ENCODE measurements at regions not wholly inside any gene's neighbourhood (a gene's known extent, or its start where the extent isn't known, plus 50 kb on each side); places are given as distances from the start of the nearest gene placed in this dataset.

GRCh38 chr18:46372670-46373069, 268.5 kb downstream of the HAUS1 start:
- no peak overlapping the region for H3K27ac Mint-ChIP-seq (ENCODE audit: low read depth, unreplicated experiment)
- ChIA-PET CTCF (interaction anchor here (0.7 kb wide), 1 partner anchor 60 kb away, joined by 3 read pairs; no protein-coding TSS in a partner anchor), POLR2A (interaction anchor here (1.0 kb wide), 1 partner anchor 13 kb away, joined by 4 read pairs; no protein-coding TSS in a partner anchor)
- no peaks in the 10 kb centered on the region for H3K4me1 Mint-ChIP-seq (ENCODE audit: insufficient read depth, unreplicated experiment)
- H3K4me3 Mint-ChIP-seq (ENCODE audit: unreplicated experiment) = no peak overlapping the region
- no peaks in the 10 kb centered on the region for H3K27me3 Mint-ChIP-seq (ENCODE audit: insufficient read depth, unreplicated experiment)
- DNase-seq (ENCODE audit: unreplicated experiment) = no peak
- no peak for TF ChIP-seq CTCF (IDR thresholded peaks at IDR 0.05; ENCODE audit: unreplicated experiment)
- no TSS peak for BruUV-seq (replicated peaks)
- H3K36me3 Mint-ChIP-seq (ENCODE audit: insufficient read depth, unreplicated experiment) = peaks cover 6% of the 10 kb centered on the region
- H3K9me3 Mint-ChIP-seq (ENCODE audit: unreplicated experiment) = no peaks in the 10 kb centered on the region
- intact Hi-C loops (cut with micrococcal nuclease) = no loop called here

- POLR2A ChIA-PET = interaction anchor here (1.0 kb wide), 1 partner anchor 12 kb away, joined by 4 read pairs; no protein-coding TSS in a partner anchor
- no peak for TF ChIP-seq CTCF (IDR thresholded peaks at IDR 0.05; ENCODE audit: unreplicated experiment)
- no peak overlapping the region for H3K27ac Mint-ChIP-seq (ENCODE audit: low read depth, unreplicated experiment)
- intact Hi-C loops (cut with micrococcal nuclease) = no loop called here
- DNase-seq (ENCODE audit: unreplicated experiment) = no peak
- H3K4me1 Mint-ChIP-seq (ENCODE audit: insufficient read depth, unreplicated experiment) = no peaks in the 10 kb centered on the region
- H3K9me3 Mint-ChIP-seq (ENCODE audit: unreplicated experiment) = no peaks in the 10 kb centered on the region
- BruUV-seq (replicated peaks) = no TSS peak
- CTCF ChIA-PET = no interaction called here
- H3K36me3 Mint-ChIP-seq (ENCODE audit: insufficient read depth, unreplicated experiment) = peaks cover 6% of the 10 kb centered on the region
- H3K4me3 Mint-ChIP-seq (ENCODE audit: unreplicated experiment) = no peak overlapping the region
- no peaks in the 10 kb centered on the region for H3K27me3 Mint-ChIP-seq (ENCODE audit: insufficient read depth, unreplicated experiment)
Observed at GRCh38 chr18:46373131-46373530, 268.9 kb downstream of the HAUS1 start.

GRCh38 chr18:46373791-46374190, 269.6 kb downstream of the HAUS1 start:
- no peak overlapping the region for H3K4me3 Mint-ChIP-seq (ENCODE audit: unreplicated experiment)
- no TSS peak for BruUV-seq (replicated peaks)
- no peaks in the 10 kb centered on the region for H3K4me1 Mint-ChIP-seq (ENCODE audit: insufficient read depth, unreplicated experiment)
- no peak for DNase-seq (ENCODE audit: unreplicated experiment)
- CTCF ChIA-PET = interaction anchor here (0.5 kb wide), 1 partner anchor 72 kb away, joined by 7 read pairs; no protein-coding TSS in a partner anchor
- H3K27ac Mint-ChIP-seq (ENCODE audit: low read depth, unreplicated experiment) = no peak overlapping the region
- intact Hi-C loops (cut with micrococcal nuclease) = no loop called here
- peaks cover 6% of the 10 kb centered on the region for H3K36me3 Mint-ChIP-seq (ENCODE audit: insufficient read depth, unreplicated experiment)
- no peaks in the 10 kb centered on the region for H3K27me3 Mint-ChIP-seq (ENCODE audit: insufficient read depth, unreplicated experiment)
- no peak for TF ChIP-seq CTCF (IDR thresholded peaks at IDR 0.05; ENCODE audit: unreplicated experiment)
- POLR2A ChIA-PET = no interaction called here
- no peaks in the 10 kb centered on the region for H3K9me3 Mint-ChIP-seq (ENCODE audit: unreplicated experiment)

- Mint-ChIP-seq H3K4me3 (ENCODE audit: unreplicated experiment) (no peak overlapping the region), H3K9me3 (ENCODE audit: unreplicated experiment) (no peaks in the 10 kb centered on the region), H3K4me1 (ENCODE audit: insufficient read depth, unreplicated experiment) (no peaks in the 10 kb centered on the region), H3K27ac (ENCODE audit: low read depth, unreplicated experiment) (no peak overlapping the region), H3K36me3 (ENCODE audit: insufficient read depth, unreplicated experiment) (peaks cover 6% of the 10 kb centered on the region), H3K27me3 (ENCODE audit: insufficient read depth, unreplicated experiment) (no peaks in the 10 kb centered on the region)
- POLR2A ChIA-PET = interaction anchor here (0.9 kb wide), 1 partner anchor 38 kb away, joined by 3 read pairs; no protein-coding TSS in a partner anchor
- no TSS peak for BruUV-seq (replicated peaks)
- CTCF ChIA-PET = no interaction called here
- DNase-seq (ENCODE audit: unreplicated experiment) = no peak
- TF ChIP-seq CTCF (IDR thresholded peaks at IDR 0.05; ENCODE audit: unreplicated experiment) = no peak
- intact Hi-C loops (cut with micrococcal nuclease) = no loop called here
Observed at GRCh38 chr18:46374850-46375249, 270.7 kb downstream of the HAUS1 start.
